SK-N-MC (cell line): ENCODE measurements at regions not wholly inside any gene's neighbourhood (a gene's known extent, or its start where the extent isn't known, plus 50 kb on each side); places are given as distances from the start of the nearest gene placed in this dataset.

ENCODE experiments used
- EZH2 ChIP-seq: fragments of 200-600 bp; sonication (generic); IDR thresholded peaks from one replicate; pipeline ENCODE4 v1.6.1; 2017; ENCODE audit warnings: antibody characterized with exemption
- POLR2AphosphoS5 ChIP-seq: IDR thresholded peaks from 2 replicates; pipeline ENCODE4 v1.6.1; 2012; ENCODE audit warnings: mild to moderate bottlenecking, low read depth, low read length, borderline replicate concordance

GRCh38 chr2:19116918-19117317 lies 241.5 kb downstream of the OSR1 start:
- TF ChIP-seq POLR2AphosphoS5 = no peak
- no peak for TF ChIP-seq EZH2
